Activated CD4-positive, alpha-beta T cell treated with anti-CD3 and anti-CD28 coated beads, Interleukin-2, amount 50 U/mL, for 4 hours (primary cell): ENCODE measurements at regions not wholly inside any gene's neighbourhood (a gene's known extent, or its start where the extent isn't known, plus 50 kb on each side); places are given as distances from the start of the nearest gene placed in this dataset.

Experiments
- DNase-seq, 2 experiments: peaks; one replicate each; pipeline ENCODE4 v3.0.0-alpha.2; 2020

DNA sequence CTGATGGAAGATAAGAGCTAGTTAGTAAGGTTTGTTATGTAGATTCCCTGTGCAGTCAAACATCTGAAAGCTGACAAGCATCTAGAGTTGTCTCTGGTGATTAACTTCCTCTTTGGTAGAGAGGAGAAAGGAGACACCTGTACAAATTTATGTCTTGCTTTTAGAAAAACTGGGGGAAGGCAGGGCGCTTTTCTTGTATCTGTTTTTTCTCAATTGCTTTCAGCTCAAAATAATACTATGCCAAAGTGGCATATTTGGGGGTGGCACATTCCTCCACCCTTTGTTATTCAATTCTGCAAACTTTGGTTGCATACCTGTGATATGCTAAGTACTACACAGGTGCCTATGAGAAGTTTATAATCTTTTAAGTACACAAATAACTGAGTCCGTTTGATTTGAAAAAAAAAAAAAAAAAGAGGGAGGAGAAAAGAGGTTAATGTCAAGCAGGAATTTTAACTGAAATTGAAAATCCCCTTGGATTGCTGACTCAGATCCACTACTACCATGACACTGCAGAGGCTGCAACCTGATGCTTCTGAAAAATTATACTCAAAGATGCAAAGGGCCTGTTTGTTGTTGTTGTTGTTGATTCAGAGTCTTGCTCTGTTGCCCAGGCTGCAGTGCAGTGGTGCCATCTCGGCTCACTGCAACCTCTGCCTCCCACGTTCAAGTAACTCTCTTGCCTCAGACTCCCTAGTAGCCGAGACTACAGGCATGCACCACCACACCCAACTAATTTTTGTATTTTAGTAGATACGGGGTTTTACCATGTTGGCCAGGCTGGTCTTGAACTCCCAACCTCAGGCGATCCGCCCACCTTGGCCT is 164.8 kb upstream of the NBEA start:
- DNase-seq = no peak

DNA sequence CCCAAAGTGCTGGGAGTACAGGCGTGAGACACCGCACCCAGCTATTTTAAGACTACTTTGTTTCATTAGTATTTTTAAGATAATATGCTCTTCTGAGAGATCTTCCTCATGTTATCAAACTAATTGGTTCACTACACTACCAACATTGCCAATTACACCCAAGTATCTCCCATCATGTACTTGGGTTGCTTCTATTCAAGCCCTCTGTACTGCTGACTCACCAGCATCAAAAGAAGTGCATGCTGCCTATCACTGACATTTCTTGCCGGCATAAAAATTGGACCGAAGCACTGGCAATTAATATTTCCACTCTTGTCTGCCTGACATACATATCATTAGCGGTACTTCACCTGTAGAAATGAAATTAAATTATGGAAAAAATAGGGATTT is 164.2 kb upstream of the NBEA start:
- DNase-seq = no peak

DNA sequence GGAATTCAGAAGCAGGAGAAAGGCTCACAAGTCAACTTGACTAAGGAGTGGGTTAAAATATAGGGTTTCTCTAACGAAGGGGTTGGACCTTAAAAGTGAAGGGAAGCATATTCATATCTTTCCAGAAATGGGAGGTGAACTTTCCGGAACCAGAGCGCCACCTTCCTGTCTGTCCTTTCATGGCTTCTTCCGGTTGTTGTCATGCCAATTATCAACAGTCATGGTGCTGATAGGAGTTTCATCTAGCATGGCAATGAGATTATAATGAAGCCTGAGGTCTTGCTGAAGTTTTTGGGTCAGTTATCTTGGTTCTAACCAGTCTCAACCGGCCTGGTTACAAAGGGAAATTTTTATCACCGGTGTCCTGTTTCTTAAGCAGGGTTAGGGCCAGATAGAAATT is 162.9 kb upstream of the NBEA start:
- DNase-seq = no peak

DNA sequence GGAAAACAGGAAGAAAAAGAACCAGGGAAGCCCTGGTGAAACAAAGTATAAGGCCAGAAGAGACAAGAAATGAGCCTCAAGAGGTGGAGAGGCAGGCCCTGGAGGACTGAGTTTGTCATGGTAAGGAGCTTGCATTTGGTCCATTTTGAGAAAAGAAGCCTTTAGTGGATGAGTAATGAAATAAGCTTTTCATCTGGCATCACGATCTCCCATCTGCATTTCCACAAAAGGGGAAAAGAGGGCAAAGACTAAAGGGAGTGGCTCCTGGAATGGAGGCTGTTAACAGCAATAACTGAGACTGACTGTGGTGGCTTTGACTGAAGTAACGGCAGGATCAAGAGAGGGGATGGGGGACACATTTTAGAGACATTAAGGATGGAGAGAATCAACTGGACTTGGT is 148.8 kb upstream of the NBEA start:
- no peak for DNase-seq

- no peak for DNase-seq
Measured at GRCh38 chr13:34803756-34804155, 138.3 kb upstream of the NBEA start.

- no peak for DNase-seq
Measured at GRCh38 chr13:34805347-34805746, 136.7 kb upstream of the NBEA start.

DNA sequence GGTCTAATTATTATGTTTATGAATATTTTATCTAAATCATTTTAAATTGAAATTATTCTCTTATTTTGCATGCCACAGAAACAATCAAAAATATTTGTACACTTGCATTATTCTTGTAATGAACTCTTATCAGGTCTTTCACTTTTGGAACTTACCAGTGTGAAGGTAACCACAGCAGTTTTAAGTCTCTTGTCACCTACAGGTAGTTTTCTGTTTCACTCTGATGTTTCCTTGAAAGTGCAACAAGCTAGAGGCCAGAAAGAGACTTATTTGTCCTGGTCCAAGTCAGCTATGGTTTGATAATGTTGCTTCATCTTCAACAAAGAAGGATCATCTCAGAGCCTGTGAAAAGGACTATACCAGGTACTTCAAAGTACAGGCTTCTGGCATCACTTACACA is 133.4 kb upstream of the NBEA start:
- DNase-seq = no peak

DNA sequence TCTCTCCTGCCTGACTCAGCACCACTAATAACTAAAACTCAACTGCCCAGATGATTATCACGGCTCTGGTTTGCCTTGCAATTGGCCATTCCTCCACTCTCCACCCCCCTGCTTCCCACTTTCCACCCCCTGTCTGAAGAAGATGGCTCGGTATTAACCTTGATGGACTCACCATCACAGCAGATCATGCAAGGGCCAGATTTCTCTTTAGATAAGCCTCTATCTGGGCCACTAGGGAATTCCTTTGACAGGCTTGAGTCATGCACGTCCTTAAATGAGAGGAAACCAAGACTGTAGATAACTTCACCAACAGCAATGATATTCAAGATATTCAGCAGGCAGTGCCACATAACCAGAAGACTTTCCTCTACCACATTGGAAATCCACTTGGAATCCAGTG is 131.1 kb upstream of the NBEA start:
- no peak for DNase-seq

GRCh38 chr13:34815526-34815925 is 126.5 kb upstream of the NBEA start:
- no peak for DNase-seq

GRCh38 chr13:34816245-34816884 is 125.7 kb upstream of the NBEA start:
- no peak for DNase-seq

- DNase-seq = no peak
Measured at GRCh38 chr13:34816908-34817665, 125.0 kb upstream of the NBEA start.

DNA sequence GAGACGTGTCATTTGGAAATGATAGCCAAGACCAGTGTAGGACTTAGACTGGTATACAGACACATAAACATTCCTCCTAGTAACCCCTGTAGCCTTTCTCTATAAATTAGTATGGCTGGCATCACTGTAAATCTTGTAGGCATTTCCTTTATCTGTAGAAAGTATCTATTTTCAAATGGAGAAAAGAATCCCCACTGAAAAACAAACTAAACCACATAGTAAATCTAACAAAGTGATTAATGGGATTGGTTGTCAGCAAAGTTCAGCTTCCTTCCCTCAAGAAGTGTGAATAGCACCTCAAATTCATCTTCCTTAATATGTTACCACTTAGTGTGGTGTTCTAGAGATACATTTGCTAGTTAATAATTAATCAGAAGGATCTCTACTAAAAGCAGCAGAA is 119.4 kb upstream of the NBEA start:
- no peak for DNase-seq

DNA sequence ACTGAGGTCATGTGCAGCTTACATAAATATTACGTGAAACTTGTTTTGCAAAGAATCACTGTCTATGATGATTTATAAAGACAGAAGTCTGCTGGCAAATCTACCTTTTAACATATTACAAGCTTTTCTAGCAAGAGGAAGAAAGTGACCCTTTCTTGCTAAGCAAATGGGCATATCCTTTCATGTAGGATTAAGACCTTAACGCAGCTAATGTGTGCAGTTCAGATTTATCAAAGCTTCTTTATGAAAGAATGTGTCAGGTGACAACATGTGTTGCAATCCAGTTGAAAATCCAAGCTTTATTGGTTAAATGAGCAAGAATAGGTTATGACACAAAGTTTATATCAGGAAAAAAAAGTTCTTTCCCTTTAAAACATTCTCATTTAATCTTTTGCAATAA is 115.6 kb upstream of the NBEA start:
- DNase-seq = no peak

DNA sequence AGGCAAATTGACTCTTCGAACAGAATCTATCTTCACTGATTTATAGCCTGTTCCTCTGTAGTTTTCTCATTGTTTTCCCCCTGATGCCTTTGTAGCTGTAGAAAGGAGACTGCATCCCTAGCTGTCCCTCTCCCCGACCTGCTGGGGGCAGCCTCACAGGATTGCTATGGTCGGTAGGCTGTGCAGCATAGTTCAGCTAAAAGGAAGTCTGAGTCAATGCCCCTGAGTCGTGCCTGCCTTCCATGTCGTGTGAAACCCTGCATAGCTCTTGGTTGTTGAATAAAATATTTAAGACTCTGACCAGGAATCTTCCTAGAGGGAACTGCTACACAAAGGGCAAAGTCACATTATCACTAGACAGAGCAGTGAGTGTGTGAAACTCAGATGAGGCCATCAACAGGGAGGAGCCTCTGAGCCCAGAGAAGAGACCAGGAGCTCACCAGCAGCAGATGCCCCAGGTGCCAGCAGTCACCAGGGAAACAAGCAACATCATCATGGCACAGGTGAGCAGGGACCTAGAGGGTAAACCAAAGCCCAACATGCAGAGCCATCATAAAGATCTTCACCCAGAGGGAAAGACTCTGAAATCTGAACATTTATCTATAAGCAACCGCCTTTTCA is 108.4 kb upstream of the NBEA start:
- no peak for DNase-seq

DNA sequence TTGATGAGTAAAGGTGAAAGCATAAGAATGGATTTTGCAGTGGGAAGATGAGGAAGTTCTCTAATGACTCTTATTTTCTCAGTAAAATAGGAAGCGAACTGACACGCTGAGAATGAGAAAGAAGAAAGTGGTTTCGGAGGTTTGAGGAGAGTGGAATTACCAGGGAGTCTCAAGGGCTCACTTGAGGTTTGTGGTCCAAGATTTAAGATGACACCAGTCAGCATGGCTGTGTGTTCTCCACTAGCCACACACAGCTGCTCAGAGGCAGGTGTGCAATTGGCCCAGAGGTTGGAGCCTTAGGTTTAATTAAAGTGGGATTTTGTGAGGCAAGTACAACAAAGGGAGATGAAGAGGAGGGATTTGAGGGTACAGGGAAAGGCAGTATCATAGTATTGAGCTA is 99.6 kb upstream of the NBEA start:
- no peak for DNase-seq

GRCh38 chr13:34847766-34848165 is 94.3 kb upstream of the NBEA start:
- DNase-seq = no peak

DNA sequence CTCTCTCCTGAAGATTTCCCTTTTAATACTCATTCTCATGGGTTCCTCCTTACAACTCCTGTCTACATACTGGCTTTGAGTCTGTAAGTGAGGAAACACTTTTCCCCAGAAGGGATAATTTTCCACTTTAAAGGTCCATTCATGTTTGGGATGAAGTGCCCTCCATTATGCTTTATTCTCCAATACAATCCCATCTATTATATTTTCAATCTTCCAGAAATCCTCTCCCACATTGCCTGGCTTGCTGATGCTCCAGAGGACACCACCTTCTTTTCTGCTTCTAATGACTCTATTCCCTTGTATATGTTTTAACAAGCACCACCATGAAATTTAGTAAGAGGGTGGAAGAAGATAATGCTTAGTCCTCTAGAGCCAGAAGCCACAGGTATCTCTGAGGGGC is 92.7 kb upstream of the NBEA start:
- no peak for DNase-seq

- no peak for DNase-seq
Measured at GRCh38 chr13:34853161-34853560, 88.9 kb upstream of the NBEA start.

DNA sequence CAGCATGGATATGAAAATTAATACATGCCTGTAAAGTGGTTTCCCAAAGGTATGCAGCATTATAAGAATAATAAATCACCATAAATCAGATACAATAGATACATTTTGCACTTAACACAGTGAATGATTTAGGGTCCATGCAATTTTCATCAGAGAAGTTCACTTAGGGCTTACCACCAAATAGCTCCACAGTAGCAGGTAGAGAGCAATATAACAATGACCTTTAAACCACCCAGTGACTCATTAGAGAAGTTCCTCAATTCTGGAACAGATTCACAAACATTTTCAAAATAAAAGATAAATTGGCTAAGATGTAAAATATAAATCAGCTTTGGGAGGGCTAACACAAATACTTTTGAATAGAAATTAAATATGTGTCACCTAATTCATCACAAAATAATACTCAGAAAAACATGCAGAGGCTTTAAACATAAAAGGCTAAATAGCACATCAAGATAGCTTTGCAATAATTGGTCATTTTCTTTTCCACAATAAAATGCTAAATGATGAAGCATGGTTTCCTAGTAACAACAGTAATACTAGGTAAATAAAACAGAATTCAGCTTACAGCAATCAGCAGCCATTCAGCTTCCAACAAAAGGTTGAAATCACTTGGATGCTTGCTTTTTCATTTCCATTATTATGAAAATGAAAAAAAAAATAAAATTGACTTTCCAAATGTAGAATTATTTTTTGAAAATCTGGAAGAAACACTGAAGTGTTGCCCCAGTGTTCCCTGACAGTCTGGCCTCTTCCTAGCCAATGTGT is 84.3 kb upstream of the NBEA start:
- DNase-seq = no peak

- DNase-seq = no peak
Measured at GRCh38 chr13:34862311-34862710, 79.8 kb upstream of the NBEA start.

DNA sequence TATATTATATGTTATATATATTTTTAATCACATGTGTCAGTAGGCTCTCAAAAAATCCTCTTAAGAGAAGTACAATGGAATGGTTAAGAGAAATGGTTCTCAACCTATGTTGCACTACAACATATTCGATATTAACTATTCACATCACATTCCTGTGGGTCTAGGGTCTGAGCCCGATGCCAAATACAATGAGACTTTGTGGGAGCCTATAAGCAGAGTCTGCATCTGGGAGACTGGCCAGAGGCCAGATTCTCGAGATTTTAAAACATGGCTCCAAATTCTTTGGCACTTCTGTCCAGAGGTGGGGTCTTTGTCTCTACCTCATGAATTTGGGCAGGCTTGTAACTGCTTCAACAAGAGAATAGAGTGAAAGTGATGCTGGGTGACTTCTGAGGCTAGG is 79.4 kb upstream of the NBEA start:
- DNase-seq = no peak

- DNase-seq = no peak
Measured at GRCh38 chr13:34863360-34864135, 78.5 kb upstream of the NBEA start.
